HCT116 (cell line): ENCODE measurements at regions not wholly inside any gene's neighbourhood (a gene's known extent, or its start where the extent isn't known, plus 50 kb on each side); places are given as distances from the start of the nearest gene placed in this dataset.

ENCODE experiments used
- ATAC-seq: fragments of 200-7000 bp; cut with Tn5 transposase; 2 replicates; pipeline ENCODE4 v1.9.1; 2020; ENCODE audit warnings: mild to moderate bottlenecking, moderate library complexity
- BruUV-seq: library from RNA; stranded (reverse); fragments of 400-500 nt; replicated peaks from 2 replicates; lab custom pipeline; 2021; lab: Mats Ljungman, UMichigan
- CTCF ChIA-PET: fragments of 300-600 bp; sonication (Branson Sonifier 250); formaldehyde crosslinking; loops from one replicate; lab custom pipeline; 2021; ENCODE audit warnings: antibody characterized with exemption; lab: Charles Lee
- POLR2A ChIA-PET: fragments of 300-600, 350-600 bp; sonication (Branson Sonifier 250); formaldehyde crosslinking; loops from one replicate; lab custom pipeline; 2021; ENCODE audit warnings: antibody characterized with exemption; lab: Charles Lee
- RAD21 ChIA-PET, 2 experiments: fragments of 300-600 bp; sonication (Branson Sonifier 250); formaldehyde crosslinking; loops; one replicate each; lab custom pipeline; 2023; ENCODE audit warnings: low total read pairs in 2 of 2; ENCODE audit not compliant: uncharacterized antibody in 2 of 2, unreplicated experiment in 2 of 2, low non-redundant PET in 1 of 2; lab: Charles Lee
- DNase-seq: peaks from one replicate; pipeline ENCODE4 v3.0.0-alpha.2; 2010; ENCODE audit warnings: low read depth, low spot score
- H2AFZ ChIP-seq: fragments of 200-600 bp; shearing (Covaris generic), sonication (generic); 2 replicates; pipeline ENCODE4 v1.6.1; 2017; ENCODE audit warnings: low read depth, mixed run types, mixed read lengths, antibody characterized with exemption, low read length; ENCODE audit not compliant: poor library complexity, severe bottlenecking
- H3K27ac ChIP-seq: 2 replicates; pipeline ENCODE4 v1.5.1; 2012; ENCODE audit warnings: low read depth, low read length
- H3K27me3 ChIP-seq: fragments of 200-600 bp; sonication (generic); 2 replicates; pipeline ENCODE4 v1.6.1; 2016; ENCODE audit warnings: mixed run types, low read length, mixed read lengths; ENCODE audit not compliant: insufficient read depth
- H3K36me3 ChIP-seq, 2 experiments: fragments of 200-500 bp in 1 of 2; fragments of 200-600 bp in 1 of 2; sonication (Bioruptor generic) in 1 of 2; sonication (generic) in 1 of 2; 2 replicates each; pipeline versions ENCODE4 v1.5.1 to v1.6.1; 2014 to 2016; ENCODE audit warnings: low read length in 2 of 2, inconsistent platforms in 1 of 2, mixed read lengths in 1 of 2, mixed run types in 1 of 2; ENCODE audit not compliant: insufficient read depth in 2 of 2, control insufficient read depth in 1 of 2
- H3K4me1 ChIP-seq, 2 experiments: fragments of 200-600 bp in 1 of 2; sonication (generic) in 1 of 2; 2 replicates each; pipeline versions ENCODE4 v1.5.1 to v1.6.1; 2012 to 2017; ENCODE audit warnings: low read length in 2 of 2, inconsistent platforms in 1 of 2, mild to moderate bottlenecking in 1 of 2, mixed read lengths in 1 of 2, mixed run types in 1 of 2, moderate library complexity in 1 of 2; ENCODE audit not compliant: insufficient read depth in 2 of 2, control insufficient read depth in 1 of 2
- H3K4me2 ChIP-seq: fragments of 200-600 bp; sonication (generic); 2 replicates; pipeline ENCODE4 v1.6.1; 2017; ENCODE audit warnings: mixed run types, low read length, mixed read lengths
- H3K4me3 ChIP-seq, 2 experiments: fragments of 200-600 bp in 1 of 2; sonication (generic) in 1 of 2; replicated peaks in 1 of 2; 2 replicates each; pipeline ENCODE4 v1.5.1; 2011 to 2016; ENCODE audit warnings: low read length in 2 of 2, control low read depth in 1 of 2, low read depth in 1 of 2, mild to moderate bottlenecking in 1 of 2, mixed read lengths in 1 of 2, mixed run types in 1 of 2
- H3K79me2 ChIP-seq: fragments of 200-600 bp; sonication (generic); 2 replicates; pipeline ENCODE4 v1.6.1; 2017; ENCODE audit warnings: mild to moderate bottlenecking, mixed run types, low read length, moderate library complexity, mixed read lengths; ENCODE audit not compliant: insufficient read depth
- H3K9ac ChIP-seq: fragments of 200-600 bp; sonication (generic); 2 replicates; pipeline ENCODE4 v1.6.1; 2016; ENCODE audit warnings: low read length, mixed read lengths
- H3K9me2 ChIP-seq: fragments of 200-600 bp; sonication (generic), shearing (Covaris generic); 2 replicates; pipeline ENCODE4 v1.6.1; 2017; ENCODE audit warnings: mixed run types, mild to moderate bottlenecking, moderate library complexity; ENCODE audit not compliant: insufficient read depth
- H3K9me3 ChIP-seq, 2 experiments: fragments of 200-500 bp in 1 of 2; fragments of 200-600 bp in 1 of 2; sonication (Bioruptor generic) in 1 of 2; sonication (generic) in 1 of 2; 2 replicates each; pipeline ENCODE4 v1.6.1; 2014 to 2017; ENCODE audit warnings: low read length in 2 of 2, mixed read lengths in 2 of 2, inconsistent platforms in 1 of 2, low read depth in 1 of 2, mild to moderate bottlenecking in 1 of 2, mixed run types in 1 of 2, moderate library complexity in 1 of 2; ENCODE audit not compliant: control insufficient read depth in 1 of 2, insufficient read depth in 1 of 2
- H4K20me1 ChIP-seq: fragments of 200-600 bp; sonication (generic), shearing (Covaris generic); 2 replicates; pipeline ENCODE4 v1.6.1; 2017; ENCODE audit warnings: mixed run types, mild to moderate bottlenecking, moderate library complexity; ENCODE audit not compliant: insufficient read depth
- CEBPB ChIP-seq: IDR thresholded peaks from 2 replicates; pipeline ENCODE4 v1.6.1; 2012; ENCODE audit warnings: low read depth
- ELF1 ChIP-seq: IDR thresholded peaks from 2 replicates; pipeline ENCODE4 v1.6.1; 2012; ENCODE audit warnings: low read depth, borderline replicate concordance
- EZH2 ChIP-seq: fragments of 200-600 bp; sonication (generic); IDR thresholded peaks from 2 replicates; pipeline ENCODE4 v1.6.1; 2017; ENCODE audit warnings: antibody characterized with exemption, mixed run types
- EZH2phosphoT487 ChIP-seq: fragments of 200-600 bp; IDR thresholded peaks from 2 replicates; pipeline ENCODE4 v1.6.1; 2018; ENCODE audit warnings: antibody characterized with exemption, borderline replicate concordance
- FOSL1 ChIP-seq: IDR thresholded peaks from 2 replicates; pipeline ENCODE4 v1.6.1; 2012; ENCODE audit warnings: low read depth
- MAX ChIP-seq: IDR thresholded peaks from 2 replicates; pipeline ENCODE4 v1.6.1; 2012
- POLR2AphosphoS5 ChIP-seq: IDR thresholded peaks from 2 replicates; pipeline ENCODE4 v1.6.1; 2011; ENCODE audit warnings: mild to moderate bottlenecking, low read depth, low read length, moderate library complexity
- RAD21 ChIP-seq: IDR thresholded peaks from 2 replicates; pipeline ENCODE4 v1.6.1; 2012; ENCODE audit warnings: low read depth, mild to moderate bottlenecking
- REST ChIP-seq: IDR thresholded peaks from 2 replicates; pipeline ENCODE4 v1.6.1; 2012; ENCODE audit warnings: low read depth
- SRF ChIP-seq: IDR thresholded peaks from 2 replicates; pipeline ENCODE4 v1.6.1; 2012; ENCODE audit warnings: low read depth
- TCF7L2 ChIP-seq: IDR thresholded peaks from 2 replicates; pipeline ENCODE4 v1.7.0; 2011; ENCODE audit warnings: borderline replicate concordance, inconsistent platforms; ENCODE audit not compliant: insufficient read depth, insufficient read length; ENCODE audit errors: extremely low read depth
- YY1 ChIP-seq: IDR thresholded peaks from 2 replicates; pipeline ENCODE4 v1.6.1; 2011; ENCODE audit warnings: low read length, low read depth, moderate library complexity, mild to moderate bottlenecking; ENCODE audit not compliant: insufficient replicate concordance; ENCODE audit errors: extremely low read depth
- ZBTB33 ChIP-seq: IDR thresholded peaks from 2 replicates; pipeline ENCODE4 v1.6.1; 2011; ENCODE audit warnings: mild to moderate bottlenecking, low read length, moderate library complexity; ENCODE audit not compliant: insufficient replicate concordance; ENCODE audit errors: extremely low read depth
- ZFX ChIP-seq: fragments of 450-650 bp; IDR thresholded peaks from 2 replicates; pipeline ENCODE4 v1.6.1; 2017
- intact Hi-C: fragments of 100-400 bp; cut with micrococcal nuclease; formaldehyde crosslinking; loops from 2 replicates; pipeline ENCODE4 v1.10.0; 2022

GRCh38 chr18:68256418-68257067 lies 458.4 kb downstream of the TMX3 start:
- Histone ChIP-seq H3K27ac (no peak overlapping the region), H3K9me3 (peaks cover 17 to 23% of the 10 kb centered on the region in 2 experiments; a peak in 3 of 4 replicates), H3K4me2 (no peak overlapping the region), H3K4me3 (no peak overlapping the region), H3K9ac (no peak overlapping the region), H3K36me3 (no peaks in the 10 kb centered on the region), H3K27me3 (no peaks in the 10 kb centered on the region), H3K9me2 (no peaks in the 10 kb centered on the region), H2AFZ (no peak overlapping the region), H3K79me2 (no peaks in the 10 kb centered on the region), H4K20me1 (no peaks in the 10 kb centered on the region), H3K4me1 (no peaks in the 10 kb centered on the region)
- ChIA-PET RAD21 (no interaction called here), CTCF (no interaction called here), POLR2A (no interaction called here)
- TF ChIP-seq SRF (no peak), MAX (no peak), TCF7L2 (no peak), POLR2AphosphoS5 (no peak), REST (no peak), ELF1 (no peak), ZBTB33 (no peak), ZFX (no peak), RAD21 (no peak), CEBPB (no peak), FOSL1 (no peak), EZH2phosphoT487 (no peak), YY1 (no peak), EZH2 (no peak)
- DNase-seq (no peak), ATAC-seq (no peak)
- no TSS peak for BruUV-seq
- intact Hi-C loops = no loop called here
